ENCODE measurements at regions not wholly inside any gene's neighbourhood (a gene's known extent, or its start where the extent isn't known, plus 50 kb on each side); places are given as distances from the start of the nearest gene placed in this dataset.
"Not testable (repeated sequence)": the region's sequence is repeated elsewhere in the genome, so short reads cannot be mapped to it uniquely, and the experiment has no call there.

- no peak overlapping the region for H3K4me3 Mint-ChIP-seq
- H3K27ac Mint-ChIP-seq, result no peak overlapping the region
- H3K4me1 Mint-ChIP-seq, result no peaks in the 10 kb centered on the region
- no peaks in the 10 kb centered on the region for H3K9me3 Mint-ChIP-seq
- peaks cover 8% of the 10 kb centered on the region for H3K27me3 Mint-ChIP-seq
- no peaks in the 10 kb centered on the region for H3K36me3 Mint-ChIP-seq
Observed at GRCh38 chr13:91248249-91248648, 99.2 kb upstream of the MIR17HG start.

DNA sequence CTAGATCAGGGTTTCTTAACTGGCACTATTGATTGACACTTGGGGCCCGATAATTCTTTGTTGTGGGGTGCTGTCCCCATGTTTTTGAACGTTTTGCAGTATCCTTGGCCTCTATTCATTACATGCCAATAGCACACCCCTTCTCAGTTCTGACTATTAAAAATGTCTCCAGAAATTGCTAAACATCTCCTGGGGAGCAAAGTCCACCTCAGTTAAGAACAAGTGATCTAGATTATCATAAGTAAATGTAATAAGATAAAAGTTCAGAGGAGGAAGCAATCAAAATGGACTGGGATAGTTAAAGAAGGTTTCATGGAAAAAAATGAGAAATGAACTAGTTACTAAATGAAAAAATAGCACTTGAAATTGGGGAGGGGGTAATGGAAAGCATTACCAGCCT, 98.1 kb upstream of the MIR17HG start:
- Mint-ChIP-seq H3K9me3 (no peaks in the 10 kb centered on the region), H3K27me3 (peaks cover 8% of the 10 kb centered on the region), H3K4me3 (no peak overlapping the region), H3K36me3 (no peaks in the 10 kb centered on the region), H3K4me1 (no peaks in the 10 kb centered on the region), H3K27ac (no peak overlapping the region)

DNA sequence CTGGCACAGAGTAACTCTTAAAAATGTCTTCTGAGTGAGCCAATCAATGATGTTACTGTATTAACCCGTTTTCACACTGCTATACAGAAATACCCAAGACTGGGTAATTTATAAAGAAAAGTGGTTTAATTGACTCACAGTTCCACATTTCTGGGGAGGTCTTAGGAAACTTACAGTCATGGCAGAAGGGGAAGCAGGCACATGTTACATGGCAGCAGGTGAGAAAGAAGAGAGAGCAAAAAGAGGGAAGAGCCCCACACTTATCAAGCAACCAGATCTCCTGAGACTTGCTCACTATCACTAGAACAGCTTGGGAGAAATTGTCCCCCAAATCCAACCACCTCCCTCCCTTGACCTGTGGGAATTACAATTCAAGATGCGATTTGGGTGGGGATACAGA, 97.6 kb upstream of the MIR17HG start:
- H3K4me1 Mint-ChIP-seq, result no peaks in the 10 kb centered on the region
- no peak overlapping the region for H3K27ac Mint-ChIP-seq

GRCh38 chr13:91251573-91251972, 95.9 kb upstream of the MIR17HG start:
- not testable (repeated sequence) for H3K4me3 Mint-ChIP-seq, H3K4me1 Mint-ChIP-seq, H3K36me3 Mint-ChIP-seq, H3K27ac Mint-ChIP-seq, H3K27me3 Mint-ChIP-seq, H3K9me3 Mint-ChIP-seq

More for the DNA sequence above, 97.6 kb upstream of the MIR17HG start:
- Mint-ChIP-seq H3K9me3 (no peaks in the 10 kb centered on the region), H3K4me3 (no peak overlapping the region), H3K36me3 (no peaks in the 10 kb centered on the region), H3K27me3 (peaks cover 8% of the 10 kb centered on the region)

GRCh38 chr13:91264484-91264883, 83.0 kb upstream of the MIR17HG start:
- Mint-ChIP-seq H3K36me3 (peaks cover 2% of the 10 kb centered on the region), H3K4me3 (no peak overlapping the region), H3K4me1 (no peaks in the 10 kb centered on the region), H3K9me3 (peaks cover 24% of the 10 kb centered on the region), H3K27me3 (peaks cover 5% of the 10 kb centered on the region), H3K27ac (no peak overlapping the region)

GRCh38 chr13:91269237-91269636, 78.2 kb upstream of the MIR17HG start:
- H3K4me3 Mint-ChIP-seq, result no peak overlapping the region
- no peak overlapping the region for H3K27ac Mint-ChIP-seq
- H3K27me3 Mint-ChIP-seq, result peaks cover 8% of the 10 kb centered on the region
- H3K36me3 Mint-ChIP-seq, result peaks cover 2% of the 10 kb centered on the region
- H3K4me1 Mint-ChIP-seq, result no peaks in the 10 kb centered on the region
- peaks cover 16% of the 10 kb centered on the region for H3K9me3 Mint-ChIP-seq

DNA sequence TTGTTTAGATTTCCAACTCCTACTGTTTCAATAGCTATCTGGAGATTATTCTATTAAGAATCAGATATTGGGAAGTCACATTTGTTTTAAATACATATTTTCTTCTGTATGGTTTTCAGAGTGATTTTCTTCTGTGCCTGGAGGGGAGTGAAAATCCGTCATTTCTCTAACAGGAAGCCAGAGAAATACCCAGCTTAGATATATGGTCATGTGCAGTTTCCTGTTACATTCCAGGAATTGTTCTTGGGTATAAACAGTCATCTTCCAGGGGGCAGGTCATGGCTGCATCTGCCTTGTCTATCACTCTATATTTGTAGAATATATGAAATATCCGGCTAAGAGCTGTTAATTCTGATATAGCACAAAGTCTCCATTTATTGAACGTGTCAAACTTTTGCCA, 77.5 kb upstream of the MIR17HG start:
- H3K4me3 Mint-ChIP-seq, result no peak overlapping the region
- peaks cover 10% of the 10 kb centered on the region for H3K27me3 Mint-ChIP-seq
- H3K27ac Mint-ChIP-seq, result no peak overlapping the region
- peaks cover 9% of the 10 kb centered on the region for H3K9me3 Mint-ChIP-seq
- H3K4me1 Mint-ChIP-seq, result no peaks in the 10 kb centered on the region
- peaks cover 2% of the 10 kb centered on the region for H3K36me3 Mint-ChIP-seq

DNA sequence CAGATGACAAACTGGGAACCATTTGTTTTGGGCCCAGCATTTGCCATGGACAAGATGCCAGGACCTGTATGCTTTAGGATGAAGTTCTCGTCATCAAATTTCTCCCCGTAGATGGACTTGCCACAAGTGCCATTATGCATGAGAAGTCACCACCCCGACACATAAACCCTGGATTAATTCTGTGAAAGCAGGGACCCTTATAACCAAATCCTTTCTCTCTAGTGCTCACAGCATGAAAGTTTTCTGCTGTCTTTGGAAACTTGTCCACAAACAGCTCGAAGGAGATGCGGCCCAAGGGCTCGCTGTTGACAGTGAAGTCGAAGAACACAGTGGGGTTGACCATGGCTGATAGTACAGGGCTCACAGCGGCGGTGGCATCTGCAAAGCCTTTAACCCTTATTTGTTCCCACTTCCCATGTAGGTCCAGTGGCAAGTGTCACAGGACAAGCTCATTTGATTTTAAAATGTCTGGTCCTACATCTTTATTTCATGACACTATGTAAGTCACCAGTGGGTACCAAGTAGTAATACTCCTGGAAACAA, 75.2 kb upstream of the MIR17HG start:
- no peak overlapping the region for H3K4me3 Mint-ChIP-seq
- H3K27me3 Mint-ChIP-seq, result peaks cover 8% of the 10 kb centered on the region
- no peak overlapping the region for H3K27ac Mint-ChIP-seq
- H3K36me3 Mint-ChIP-seq, result no peaks in the 10 kb centered on the region
- H3K9me3 Mint-ChIP-seq, result no peaks in the 10 kb centered on the region
- H3K4me1 Mint-ChIP-seq, result no peaks in the 10 kb centered on the region

GRCh38 chr13:91273675-91274074, 73.8 kb upstream of the MIR17HG start:
- Mint-ChIP-seq H3K27me3 (peaks cover 6% of the 10 kb centered on the region), H3K9me3 (no peaks in the 10 kb centered on the region), H3K27ac (no peak overlapping the region), H3K4me3 (no peak overlapping the region), H3K36me3 (no peaks in the 10 kb centered on the region), H3K4me1 (no peaks in the 10 kb centered on the region)

DNA sequence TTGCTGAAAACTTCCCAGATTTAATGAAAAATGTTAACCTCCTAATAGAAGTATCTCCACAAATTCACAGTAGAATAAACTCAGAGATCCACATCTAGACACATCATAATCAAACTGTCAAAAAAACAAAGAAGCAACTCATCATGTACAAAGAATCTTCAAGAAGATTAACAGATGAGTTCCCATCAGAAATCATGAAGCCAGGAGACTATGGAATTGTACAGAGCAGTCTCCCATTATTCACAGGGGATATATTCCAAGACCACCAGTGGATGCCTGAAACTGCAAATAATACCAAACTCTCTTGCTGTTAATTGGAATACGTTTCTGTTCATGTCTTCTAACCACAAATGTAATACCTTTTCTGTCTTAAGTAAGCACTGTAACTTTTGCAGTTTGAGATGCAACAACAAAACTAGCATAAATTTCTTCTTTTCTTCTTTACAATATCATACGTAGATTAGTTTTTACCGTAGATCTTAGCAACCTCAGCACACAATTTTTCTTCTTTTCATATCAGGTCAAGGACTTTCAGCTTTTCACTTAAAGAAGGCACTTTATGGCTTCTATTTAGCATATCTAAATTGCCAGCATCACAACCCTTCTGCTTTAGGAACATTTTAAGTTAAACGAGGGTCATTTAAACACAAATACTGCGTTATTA, 70.3 kb upstream of the MIR17HG start:
- H3K27ac Mint-ChIP-seq, result no peak overlapping the region
- H3K27me3 Mint-ChIP-seq, result peaks cover 5% of the 10 kb centered on the region
- no peak overlapping the region for H3K4me3 Mint-ChIP-seq
- no peaks in the 10 kb centered on the region for H3K4me1 Mint-ChIP-seq
- no peaks in the 10 kb centered on the region for H3K36me3 Mint-ChIP-seq
- no peaks in the 10 kb centered on the region for H3K9me3 Mint-ChIP-seq

GRCh38 chr13:91278291-91278690, 69.2 kb upstream of the MIR17HG start:
- H3K27me3 Mint-ChIP-seq, result peaks cover 5% of the 10 kb centered on the region
- H3K4me1 Mint-ChIP-seq, result no peaks in the 10 kb centered on the region
- H3K4me3 Mint-ChIP-seq, result no peak overlapping the region
- H3K36me3 Mint-ChIP-seq, result no peaks in the 10 kb centered on the region
- no peak overlapping the region for H3K27ac Mint-ChIP-seq
- no peaks in the 10 kb centered on the region for H3K9me3 Mint-ChIP-seq

DNA sequence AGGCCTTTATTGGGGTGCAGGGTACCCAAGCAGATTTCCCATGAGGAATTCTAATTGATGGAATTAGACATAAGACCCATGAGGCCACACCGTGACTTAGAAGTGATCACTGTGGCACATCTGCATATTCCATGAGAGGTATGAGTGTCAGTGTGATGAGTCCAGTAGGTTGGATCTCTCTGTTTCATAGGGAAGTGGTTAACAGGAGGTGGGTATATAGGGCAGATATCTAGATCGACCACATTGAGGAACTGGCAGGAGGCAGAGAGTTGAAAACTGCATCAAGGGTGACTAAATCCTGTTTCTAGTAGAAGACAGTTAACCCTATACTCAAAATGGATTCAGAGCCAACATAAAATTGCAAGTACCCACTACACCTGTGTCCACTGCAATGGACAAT, 68.6 kb upstream of the MIR17HG start:
- H3K27ac Mint-ChIP-seq, result no peak overlapping the region
- no peaks in the 10 kb centered on the region for H3K36me3 Mint-ChIP-seq
- no peak overlapping the region for H3K4me3 Mint-ChIP-seq
- H3K4me1 Mint-ChIP-seq, result no peaks in the 10 kb centered on the region
- no peaks in the 10 kb centered on the region for H3K9me3 Mint-ChIP-seq
- peaks cover 5% of the 10 kb centered on the region for H3K27me3 Mint-ChIP-seq

DNA sequence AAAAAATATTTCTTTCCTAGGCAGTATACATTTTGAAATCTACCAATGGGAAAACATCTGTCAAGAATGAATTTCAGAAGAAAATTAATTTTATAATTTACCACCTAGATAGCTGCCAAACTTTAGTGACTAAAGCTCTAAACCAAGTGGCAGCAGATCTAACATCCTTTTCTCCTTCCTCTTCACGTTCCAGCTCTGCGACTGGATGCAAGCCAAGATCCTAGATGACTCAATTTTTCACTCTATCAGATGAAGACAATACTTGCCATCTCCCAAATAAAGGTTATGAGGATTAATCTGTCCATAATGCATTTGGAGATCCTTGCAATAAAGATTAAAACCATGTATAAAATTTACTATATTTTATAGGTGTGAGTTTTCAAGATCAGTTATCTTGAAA, 66.7 kb upstream of the MIR17HG start:
- H3K4me3 Mint-ChIP-seq, result no peak overlapping the region
- H3K36me3 Mint-ChIP-seq, result no peaks in the 10 kb centered on the region
- H3K4me1 Mint-ChIP-seq, result no peaks in the 10 kb centered on the region
- H3K27me3 Mint-ChIP-seq, result peaks cover 5% of the 10 kb centered on the region
- no peak overlapping the region for H3K27ac Mint-ChIP-seq
- no peaks in the 10 kb centered on the region for H3K9me3 Mint-ChIP-seq

- H3K4me3 Mint-ChIP-seq, result no peak overlapping the region
- H3K9me3 Mint-ChIP-seq, result no peaks in the 10 kb centered on the region
- no peak overlapping the region for H3K27ac Mint-ChIP-seq
- no peaks in the 10 kb centered on the region for H3K4me1 Mint-ChIP-seq
- H3K27me3 Mint-ChIP-seq, result peaks cover 5% of the 10 kb centered on the region
- no peaks in the 10 kb centered on the region for H3K36me3 Mint-ChIP-seq
Observed at GRCh38 chr13:91284335-91284734, 63.2 kb upstream of the MIR17HG start.

DNA sequence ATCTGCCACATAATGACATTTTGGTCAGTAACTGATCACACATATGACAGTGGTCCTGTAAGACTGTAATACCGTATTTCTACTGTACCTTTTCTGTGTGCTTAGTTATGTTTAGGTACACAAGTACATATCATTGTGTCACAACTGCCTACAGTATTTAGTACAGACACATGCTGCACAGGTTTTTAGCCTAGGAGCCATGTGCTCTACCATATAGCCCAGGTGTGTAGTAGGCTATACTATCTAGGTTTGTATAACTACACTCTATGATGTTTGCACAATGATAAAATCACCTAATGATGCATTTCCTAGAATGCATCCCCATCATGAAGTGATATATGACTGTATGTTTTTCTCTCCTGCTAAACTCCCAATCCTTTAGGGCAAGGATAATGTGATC, 61.2 kb upstream of the MIR17HG start:
- Mint-ChIP-seq H3K4me1 (no peaks in the 10 kb centered on the region), H3K4me3 (no peak overlapping the region), H3K27ac (no peak overlapping the region), H3K36me3 (no peaks in the 10 kb centered on the region), H3K27me3 (peaks cover 5% of the 10 kb centered on the region), H3K9me3 (no peaks in the 10 kb centered on the region)

- Mint-ChIP-seq H3K36me3 (no peaks in the 10 kb centered on the region), H3K9me3 (no peaks in the 10 kb centered on the region), H3K27ac (no peak overlapping the region), H3K27me3 (peaks cover 2% of the 10 kb centered on the region), H3K4me3 (no peak overlapping the region), H3K4me1 (no peaks in the 10 kb centered on the region)
Observed at GRCh38 chr13:91291078-91291477, 56.4 kb upstream of the MIR17HG start.

DNA sequence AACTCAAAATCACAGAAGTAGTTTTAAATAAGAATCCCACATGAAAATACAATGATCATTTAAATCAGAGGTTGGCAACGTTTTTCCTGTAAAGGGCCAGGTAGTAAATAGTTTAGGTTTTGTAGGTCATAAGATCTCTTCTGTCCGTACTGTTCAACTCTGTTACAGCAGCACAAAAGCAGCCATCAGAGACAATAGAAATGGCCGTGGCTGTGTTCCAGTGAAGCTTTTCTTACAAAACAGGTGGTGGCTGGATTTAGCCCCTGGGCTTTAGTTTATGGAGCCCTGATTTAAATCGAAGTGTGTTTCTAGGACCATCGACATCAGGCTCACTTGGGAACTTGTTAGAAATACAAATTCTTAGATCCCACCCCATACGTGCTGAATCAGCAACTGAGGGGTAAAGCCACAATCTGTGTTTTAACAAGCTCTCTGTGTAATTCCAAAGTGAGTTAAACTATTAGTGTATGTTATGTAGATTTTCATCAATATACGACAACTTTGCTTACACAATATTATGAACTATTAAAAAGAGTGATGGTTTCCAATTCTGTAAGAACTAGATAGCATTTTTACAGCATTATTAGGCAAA, 54.8 kb upstream of the MIR17HG start:
- Mint-ChIP-seq H3K27me3 (peaks cover 2% of the 10 kb centered on the region), H3K4me1 (no peaks in the 10 kb centered on the region), H3K27ac (no peak overlapping the region), H3K36me3 (no peaks in the 10 kb centered on the region), H3K9me3 (no peaks in the 10 kb centered on the region), H3K4me3 (no peak overlapping the region)

Measured in activated naive CD4-positive, alpha-beta T cell treated with anti-CD3 and anti-CD28 coated beads, Interleukin-2, amount 50 U/mL, for 24 hours (primary cell).